K562 (cell line): ENCODE measurements at regions not wholly inside any gene's neighbourhood (a gene's known extent, or its start where the extent isn't known, plus 50 kb on each side); places are given as distances from the start of the nearest gene placed in this dataset.

Experiments
- ATAC-seq: fragments of 200-7000 bp; cut with Tn5 transposase; 3 replicates; pipeline ENCODE4 v1.9.1; 2020; ENCODE audit warnings: moderate library complexity
- BruUV-seq: library from RNA; stranded (reverse); fragments of 400-500 nt; replicated peaks from 2 replicates; lab custom pipeline; 2021; lab: Mats Ljungman, UMichigan
- CTCF ChIA-PET: fragments of 300-600 bp; formaldehyde crosslinking; extraction: SDS; loops from one replicate; lab custom pipeline; 2021; ENCODE audit warnings: low intra/inter-chr PET ratio; lab: Yijun Ruan, JAX
- POLR2A ChIA-PET: fragments of 300-600, 350-650 bp; sonication (Branson Sonifier 250); formaldehyde crosslinking; extraction: SDS; loops from one replicate; lab custom pipeline; 2021; ENCODE audit warnings: antibody characterized with exemption, inconsistent platforms; lab: Yijun Ruan, JAX
- DNase-seq, 4 experiments: peaks; one replicate each; pipeline versions ENCODE4 v3.0.0 to v3.0.0-alpha.2; 2011 to 2018; ENCODE audit warnings: low spot score in 3 of 4, mixed read lengths in 3 of 4; ENCODE audit errors: extremely low read depth in 1 of 4
- FAIRE-seq: peaks from 2 replicates; lab custom pipeline; 2011; peaks lifted over from hg19 to GRCh38; lab: Jason Lieb, UNC
- H2AFZ ChIP-seq: 2 replicates; pipeline ENCODE4 v1.6.0; 2011; ENCODE audit warnings: low read depth, low read length, control low read depth, inconsistent platforms
- H3K27ac ChIP-seq: fragments of 200-600 bp; 3 replicates; pipeline ENCODE4 v1.8.0; 2011; ENCODE audit warnings: low read depth, mild to moderate bottlenecking, control low read depth, inconsistent platforms, low read length, moderate library complexity, mixed read lengths; ENCODE audit errors: extremely low read depth
- H3K27me3 ChIP-seq, 2 experiments: fragments of 300-600 bp in 1 of 2; 2 replicates in 1 of 2; 3 replicates in 1 of 2; pipeline versions ENCODE4 v1.6.0 to v1.8.0; 2011; ENCODE audit warnings: inconsistent platforms in 2 of 2, low read length in 2 of 2, mild to moderate bottlenecking in 1 of 2, mixed read lengths in 1 of 2, moderate library complexity in 1 of 2; ENCODE audit not compliant: control insufficient read depth in 2 of 2, insufficient read depth in 2 of 2
- H3K36me3 ChIP-seq: fragments of 300-600 bp; 3 replicates; pipeline ENCODE4 v1.8.0; 2011; ENCODE audit warnings: mild to moderate bottlenecking, low read length, inconsistent platforms; ENCODE audit not compliant: control insufficient read depth, insufficient read depth
- H3K4me1 ChIP-seq, 2 experiments: fragments of 200-600 bp in 1 of 2; replicated peaks in 1 of 2; 2 replicates in 1 of 2; 3 replicates in 1 of 2; pipeline versions ENCODE4 v1.5.1 to v1.8.0; 2011; ENCODE audit warnings: inconsistent platforms in 2 of 2, low read length in 2 of 2, mild to moderate bottlenecking in 1 of 2, mixed read lengths in 1 of 2, moderate library complexity in 1 of 2; ENCODE audit not compliant: control insufficient read depth in 2 of 2, insufficient read depth in 2 of 2
- H3K4me2 ChIP-seq: 2 replicates; pipeline ENCODE4 v1.6.1; 2011; ENCODE audit warnings: low read length, control low read depth, inconsistent platforms, mixed read lengths; ENCODE audit not compliant: insufficient read depth
- H3K4me3 ChIP-seq: fragments of 200-600 bp; sonication (generic), shearing (Covaris generic); 2 replicates; pipeline ENCODE4 v1.5.1; 2016; ENCODE audit warnings: control low read depth, inconsistent platforms
- H3K79me2 ChIP-seq: fragments of 200-600 bp; 3 replicates; pipeline ENCODE4 v1.8.0; 2011; ENCODE audit warnings: low read length, inconsistent platforms; ENCODE audit not compliant: control insufficient read depth, insufficient read depth
- H3K9ac ChIP-seq, 2 experiments: 2 replicates each; pipeline versions ENCODE4 v1.6.0 to v1.6.1; 2011; ENCODE audit warnings: low read depth in 2 of 2, low read length in 2 of 2, control low read depth in 1 of 2, inconsistent platforms in 1 of 2, mild to moderate bottlenecking in 1 of 2, mixed read lengths in 1 of 2; ENCODE audit not compliant: insufficient read depth in 1 of 2
- H3K9me1 ChIP-seq: one replicate; pipeline ENCODE4 v1.6.0; 2011; ENCODE audit warnings: inconsistent platforms, mild to moderate bottlenecking, low read length, moderate library complexity; ENCODE audit not compliant: control insufficient read depth, insufficient read depth
- H3K9me3 ChIP-seq: replicated peaks from 2 replicates; pipeline ENCODE4 v1.5.1; 2011; ENCODE audit warnings: low read depth, low read length, inconsistent platforms; ENCODE audit not compliant: control insufficient read depth, insufficient read depth
- H4K20me1 ChIP-seq: replicated peaks from 2 replicates; pipeline ENCODE4 v1.6.1; 2011; ENCODE audit warnings: low read length, inconsistent platforms, mixed read lengths; ENCODE audit not compliant: control insufficient read depth, insufficient read depth
- JUN ChIP-seq, 2 experiments: sonication (generic) in 1 of 2; formaldehyde crosslinking in 1 of 2; IDR thresholded peaks; 2 replicates each; pipeline versions ENCODE4 v1.6.1 to v1.8.0; 2012 to 2022; ENCODE audit warnings: borderline replicate concordance in 2 of 2, mild to moderate bottlenecking in 2 of 2, improper control_type of control experiment in 1 of 2, low read depth in 1 of 2, low read length in 1 of 2, missing genetic modification reagents in 1 of 2
- MAZ ChIP-seq, 2 experiments: fragments of 450-650 bp in 1 of 2; sonication (generic) in 1 of 2; formaldehyde crosslinking; IDR thresholded peaks in 1 of 2; conservative IDR thresholded peaks in 1 of 2; 2 replicates each; pipeline versions ENCODE4 v1.4.0 to v1.5.0; 2020; ENCODE audit warnings: mild to moderate bottlenecking in 1 of 2, missing genetic modification reagents in 1 of 2
- MTA3 ChIP-seq: fragments of 450-650 bp; formaldehyde crosslinking; IDR thresholded peaks from 2 replicates; pipeline ENCODE4 v1.6.1; 2017; ENCODE audit warnings: mild to moderate bottlenecking, borderline replicate concordance
- PTRF ChIP-seq: fragments of 450-650 bp; IDR thresholded peaks from 2 replicates; pipeline ENCODE4 v1.6.1; 2016; ENCODE audit warnings: mild to moderate bottlenecking, missing genetic modification characterization, missing compliant biosample characterization
- SOX6 ChIP-seq: fragments of 450-650 bp; IDR thresholded peaks from 2 replicates; pipeline ENCODE4 v1.6.1; 2014; ENCODE audit warnings: mild to moderate bottlenecking
- SRSF3 ChIP-seq: fragments of 200-400 bp; formaldehyde crosslinking; IDR thresholded peaks from 2 replicates; pipeline ENCODE4 v1.6.1; 2016; ENCODE audit warnings: mild to moderate bottlenecking, low read length, moderate library complexity; ENCODE audit not compliant: insufficient read depth
- ZNF764 ChIP-seq: fragments of 250-450 bp; sonication (Bioruptor Pico); IDR thresholded peaks from 2 replicates; pipeline ENCODE4 v1.4.0; 2020; ENCODE audit warnings: low read depth, mild to moderate bottlenecking, moderate library complexity
- WGBS: fragments of 100-300 bp; shearing (Covaris generic); methylation state at CpG from one replicate; pipeline ENCODE4 v1.1.6; 2016; ENCODE audit warnings: low coverage, mixed read lengths; ENCODE audit not compliant: insufficient coverage; ENCODE audit errors: missing lambda C conversion rate; 5-methylcytosine and 5-hydroxymethylcytosine counted together
- in situ Hi-C: fragments of 300-500 bp; cut with MboI; formaldehyde crosslinking; loops from 4 replicates; pipeline ENCODE4 v1.15.0; 2018; ENCODE audit warnings: inconsistent platforms, mixed read lengths
- intact Hi-C: fragments of 100-400 bp; cut with micrococcal nuclease; formaldehyde crosslinking; loops from 2 replicates; pipeline ENCODE4 v1.14.2; 2022
- TF ChIP-seq, protein P1 (sequence below): fragments of 250-450 bp; sonication (Bioruptor Pico); IDR thresholded peaks from 2 replicates; pipeline ENCODE4 v1.5.0; 2021; ENCODE audit warnings: mild to moderate bottlenecking, borderline replicate concordance

DNA sequence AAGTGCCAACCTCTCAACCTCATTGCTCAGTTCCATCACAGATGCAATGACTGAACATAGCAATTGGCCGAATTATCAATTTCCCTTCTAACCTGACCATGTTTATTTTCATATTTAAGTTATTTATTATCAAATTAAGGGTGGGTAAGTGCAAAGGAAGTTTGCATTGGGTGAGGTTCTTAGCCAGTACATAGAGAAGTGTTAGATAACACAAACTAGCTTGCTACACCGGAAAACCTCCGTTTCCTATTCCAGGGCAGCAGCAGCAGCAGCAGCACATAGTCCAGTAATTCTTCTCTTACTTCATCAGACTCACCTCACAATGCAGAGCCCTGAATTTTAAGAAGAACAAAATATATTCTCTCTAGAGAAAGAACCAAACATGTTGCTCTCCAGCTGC is 200.5 kb upstream of the OR4E1 start:
- no peak for DNase-seq
- no peaks in the 10 kb centered on the region for H3K9me3 ChIP-seq
- H3K4me1 ChIP-seq = no peaks in the 10 kb centered on the region
- no peak for TF ChIP-seq ZNF764 (CRISPR knock-in tag)
- no peak for TF ChIP-seq SOX6
- TF ChIP-seq MAZ (CRISPR knock-in tag; conservative IDR thresholded peaks at IDR 0.05 in 1 of 2, IDR thresholded peaks at IDR 0.05 in 1 of 2) = no peak
- no peak for TF ChIP-seq MTA3
- TF ChIP-seq SRSF3 = no peak
- TF ChIP-seq, protein P1, sequence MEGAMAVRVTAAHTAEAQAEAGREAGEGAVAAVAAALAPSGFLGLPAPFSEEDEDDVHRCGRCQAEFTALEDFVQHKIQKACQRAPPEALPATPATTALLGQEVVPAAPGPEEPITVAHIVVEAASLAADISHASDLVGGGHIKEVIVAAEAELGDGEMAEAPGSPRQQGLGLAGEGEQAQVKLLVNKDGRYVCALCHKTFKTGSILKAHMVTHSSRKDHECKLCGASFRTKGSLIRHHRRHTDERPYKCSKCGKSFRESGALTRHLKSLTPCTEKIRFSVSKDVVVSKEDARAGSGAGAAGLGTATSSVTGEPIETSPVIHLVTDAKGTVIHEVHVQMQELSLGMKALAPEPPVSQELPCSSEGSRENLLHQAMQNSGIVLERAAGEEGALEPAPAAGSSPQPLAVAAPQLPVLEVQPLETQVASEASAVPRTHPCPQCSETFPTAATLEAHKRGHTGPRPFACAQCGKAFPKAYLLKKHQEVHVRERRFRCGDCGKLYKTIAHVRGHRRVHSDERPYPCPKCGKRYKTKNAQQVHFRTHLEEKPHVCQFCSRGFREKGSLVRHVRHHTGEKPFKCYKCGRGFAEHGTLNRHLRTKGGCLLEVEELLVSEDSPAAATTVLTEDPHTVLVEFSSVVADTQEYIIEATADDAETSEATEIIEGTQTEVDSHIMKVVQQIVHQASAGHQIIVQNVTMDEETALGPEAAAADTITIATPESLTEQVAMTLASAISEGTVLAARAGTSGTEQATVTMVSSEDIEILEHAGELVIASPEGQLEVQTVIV (CRISPR knock-in tag) = no peak
- TF ChIP-seq JUN (IDR thresholded peaks at IDR 0.05; ENCODE audit: borderline replicate concordance, low read depth, low read length) = no peak
- no peak for TF ChIP-seq JUN (CRISPR knock-in tag; IDR thresholded peaks at IDR 0.05; ENCODE audit: borderline replicate concordance)
- TF ChIP-seq PTRF (tag) = no peak
- CTCF ChIA-PET = no interaction called here
- FAIRE-seq = no peak
- 0% methylated on average over 3 of the region's 3 CpGs for WGBS
- no peak overlapping the region for H3K4me2 ChIP-seq
- H3K79me2 ChIP-seq = no peaks in the 10 kb centered on the region
- no peak overlapping the region for H3K9ac ChIP-seq
- H3K9me1 ChIP-seq = no peaks in the 10 kb centered on the region
- H3K4me3 ChIP-seq = no peak overlapping the region
- H3K27me3 ChIP-seq = no peaks in the 10 kb centered on the region
- intact Hi-C loops = no loop called here
- no peaks in the 10 kb centered on the region for H3K36me3 ChIP-seq
- H3K27ac ChIP-seq = no peak overlapping the region
- in situ Hi-C loops = no loop called here
- H2AFZ ChIP-seq = no peak overlapping the region
- POLR2A ChIA-PET = no interaction called here
- ATAC-seq = no peak
- no TSS peak for BruUV-seq
- H4K20me1 ChIP-seq = no peaks in the 10 kb centered on the region
